ENCODE measurements at regions not wholly inside any gene's neighbourhood (a gene's known extent, or its start where the extent isn't known, plus 50 kb on each side); places are given as distances from the start of the nearest gene placed in this dataset.
A peak's percentile ranks its signal among the peaks of the same experiment; 100 is the strongest.

DNA sequence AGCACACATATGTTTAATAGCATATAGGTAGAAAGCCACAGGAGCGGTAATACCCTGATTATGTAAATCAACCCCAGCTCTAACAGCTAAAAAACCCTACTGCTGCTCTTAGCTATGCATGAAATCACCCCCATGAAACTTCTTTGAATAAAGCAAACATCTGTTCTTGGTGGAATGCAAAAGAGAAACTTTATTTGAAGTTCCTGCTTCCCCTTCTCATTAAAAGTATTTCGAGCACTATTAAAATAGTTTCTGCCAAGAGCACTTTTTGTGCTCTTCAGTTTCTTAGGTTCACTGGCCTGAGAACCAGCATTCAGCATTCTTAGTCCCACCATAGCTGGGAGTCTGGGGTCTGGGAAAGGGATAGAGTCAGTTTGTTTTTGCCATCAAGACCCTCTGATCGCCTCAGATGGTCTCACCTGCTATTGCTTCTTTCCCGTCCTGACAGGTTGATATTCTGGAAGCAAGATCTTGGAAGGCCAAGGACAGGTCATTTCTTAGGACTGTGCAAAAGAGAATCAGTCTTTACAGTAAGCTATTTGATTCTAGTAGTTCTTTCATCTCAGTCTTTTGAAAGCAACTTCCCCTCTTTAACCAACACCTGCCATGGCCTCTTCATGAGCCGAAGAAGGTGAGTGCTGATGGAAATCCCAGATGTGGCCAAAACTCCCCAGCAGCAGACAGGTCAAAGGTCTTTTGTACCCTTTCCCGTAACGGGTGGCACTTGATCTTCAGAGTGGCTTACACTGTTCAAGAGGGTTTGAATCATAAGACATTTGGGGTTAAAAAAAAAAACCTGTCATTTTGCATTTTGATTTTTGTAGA, 76.5 kb upstream of the TMEM170B start (continued):
- TF ChIP-seq USF1 (IDR thresholded peaks at IDR 0.05; ENCODE audit: borderline replicate concordance, extremely low read length, insufficient read depth, low read depth, low read length) (no peak), NFXL1 (IDR thresholded peaks at IDR 0.05; ENCODE audit: borderline replicate concordance) (no peak), ZNF24 (IDR thresholded peaks at IDR 0.05) (peak; percentile 3; the same call in 1 of the 2 replicates), BCL11A (IDR thresholded peaks at IDR 0.05; ENCODE audit: low read depth, low read length) (peak; percentile 43; the same call in 1 of the 2 replicates), SP1 (IDR thresholded peaks at IDR 0.05; ENCODE audit: low read depth, low read length) (peak; percentile 28), TCF3 (IDR thresholded peaks at IDR 0.05; ENCODE audit: borderline replicate concordance, insufficient read depth, low read depth, low read length) (no peak), RUNX3 (IDR thresholded peaks at IDR 0.05; ENCODE audit: low read length) (peak; percentile 80), GABPA (IDR thresholded peaks at IDR 0.05; ENCODE audit: low read depth) (no peak; the same call in 1 of the 2 replicates), ZNF274 (IDR thresholded peaks at IDR 0.05; ENCODE audit: insufficient read depth, insufficient read length) (no peak), HDGF (IDR thresholded peaks at IDR 0.05) (no peak), YBX1 (IDR thresholded peaks at IDR 0.05) (no peak), ZNF384 (IDR thresholded peaks at IDR 0.05; ENCODE audit: borderline replicate concordance, low read depth, low read length) (0 out of 2 replicates have a peak, but pooled peaks have one; percentile 14), ZNF217 (IDR thresholded peaks at IDR 0.05) (peak; percentile 95; the same call in 1 of the 2 replicates), NFIC (IDR thresholded peaks at IDR 0.05; ENCODE audit: low read depth, low read length) (peak; percentile 67), RELA (IDR thresholded peaks at IDR 0.05; ENCODE audit: borderline replicate concordance, partially characterized antibody) (no peak), TBL1XR1 (IDR thresholded peaks at IDR 0.05; ENCODE audit: low read depth, low read length) (peak; percentile 56; the same call in 1 of the 2 replicates), ZNF622 (IDR thresholded peaks at IDR 0.05) (no peak), MYC (IDR thresholded peaks at IDR 0.05; ENCODE audit: insufficient read depth, insufficient read length, insufficient replicate concordance, low read length, severe bottlenecking) (no peak), SUPT20H (IDR thresholded peaks at IDR 0.05; ENCODE audit: borderline replicate concordance, control insufficient read depth, low read depth, low read length) (no peak)
- TF ChIP-seq, protein P1, sequence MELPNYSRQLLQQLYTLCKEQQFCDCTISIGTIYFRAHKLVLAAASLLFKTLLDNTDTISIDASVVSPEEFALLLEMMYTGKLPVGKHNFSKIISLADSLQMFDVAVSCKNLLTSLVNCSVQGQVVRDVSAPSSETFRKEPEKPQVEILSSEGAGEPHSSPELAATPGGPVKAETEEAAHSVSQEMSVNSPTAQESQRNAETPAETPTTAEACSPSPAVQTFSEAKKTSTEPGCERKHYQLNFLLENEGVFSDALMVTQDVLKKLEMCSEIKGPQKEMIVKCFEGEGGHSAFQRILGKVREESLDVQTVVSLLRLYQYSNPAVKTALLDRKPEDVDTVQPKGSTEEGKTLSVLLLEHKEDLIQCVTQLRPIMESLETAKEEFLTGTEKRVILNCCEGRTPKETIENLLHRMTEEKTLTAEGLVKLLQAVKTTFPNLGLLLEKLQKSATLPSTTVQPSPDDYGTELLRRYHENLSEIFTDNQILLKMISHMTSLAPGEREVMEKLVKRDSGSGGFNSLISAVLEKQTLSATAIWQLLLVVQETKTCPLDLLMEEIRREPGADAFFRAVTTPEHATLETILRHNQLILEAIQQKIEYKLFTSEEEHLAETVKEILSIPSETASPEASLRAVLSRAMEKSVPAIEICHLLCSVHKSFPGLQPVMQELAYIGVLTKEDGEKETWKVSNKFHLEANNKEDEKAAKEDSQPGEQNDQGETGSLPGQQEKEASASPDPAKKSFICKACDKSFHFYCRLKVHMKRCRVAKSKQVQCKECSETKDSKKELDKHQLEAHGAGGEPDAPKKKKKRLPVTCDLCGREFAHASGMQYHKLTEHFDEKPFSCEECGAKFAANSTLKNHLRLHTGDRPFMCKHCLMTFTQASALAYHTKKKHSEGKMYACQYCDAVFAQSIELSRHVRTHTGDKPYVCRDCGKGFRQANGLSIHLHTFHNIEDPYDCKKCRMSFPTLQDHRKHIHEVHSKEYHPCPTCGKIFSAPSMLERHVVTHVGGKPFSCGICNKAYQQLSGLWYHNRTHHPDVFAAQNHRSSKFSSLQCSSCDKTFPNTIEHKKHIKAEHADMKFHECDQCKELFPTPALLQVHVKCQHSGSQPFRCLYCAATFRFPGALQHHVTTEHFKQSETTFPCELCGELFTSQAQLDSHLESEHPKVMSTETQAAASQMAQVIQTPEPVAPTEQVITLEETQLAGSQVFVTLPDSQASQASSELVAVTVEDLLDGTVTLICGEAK (IDR thresholded peaks at IDR 0.05; ENCODE audit: borderline replicate concordance) = peak; percentile 89; the same call in 1 of the 2 replicates
- TF ChIP-seq, protein P2, sequence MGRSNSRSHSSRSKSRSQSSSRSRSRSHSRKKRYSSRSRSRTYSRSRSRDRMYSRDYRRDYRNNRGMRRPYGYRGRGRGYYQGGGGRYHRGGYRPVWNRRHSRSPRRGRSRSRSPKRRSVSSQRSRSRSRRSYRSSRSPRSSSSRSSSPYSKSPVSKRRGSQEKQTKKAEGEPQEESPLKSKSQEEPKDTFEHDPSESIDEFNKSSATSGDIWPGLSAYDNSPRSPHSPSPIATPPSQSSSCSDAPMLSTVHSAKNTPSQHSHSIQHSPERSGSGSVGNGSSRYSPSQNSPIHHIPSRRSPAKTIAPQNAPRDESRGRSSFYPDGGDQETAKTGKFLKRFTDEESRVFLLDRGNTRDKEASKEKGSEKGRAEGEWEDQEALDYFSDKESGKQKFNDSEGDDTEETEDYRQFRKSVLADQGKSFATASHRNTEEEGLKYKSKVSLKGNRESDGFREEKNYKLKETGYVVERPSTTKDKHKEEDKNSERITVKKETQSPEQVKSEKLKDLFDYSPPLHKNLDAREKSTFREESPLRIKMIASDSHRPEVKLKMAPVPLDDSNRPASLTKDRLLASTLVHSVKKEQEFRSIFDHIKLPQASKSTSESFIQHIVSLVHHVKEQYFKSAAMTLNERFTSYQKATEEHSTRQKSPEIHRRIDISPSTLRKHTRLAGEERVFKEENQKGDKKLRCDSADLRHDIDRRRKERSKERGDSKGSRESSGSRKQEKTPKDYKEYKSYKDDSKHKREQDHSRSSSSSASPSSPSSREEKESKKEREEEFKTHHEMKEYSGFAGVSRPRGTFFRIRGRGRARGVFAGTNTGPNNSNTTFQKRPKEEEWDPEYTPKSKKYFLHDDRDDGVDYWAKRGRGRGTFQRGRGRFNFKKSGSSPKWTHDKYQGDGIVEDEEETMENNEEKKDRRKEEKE (IDR thresholded peaks at IDR 0.05) = no peak

All from GM12878 (cell line).